GM23248 (cell line): ENCODE measurements at regions not wholly inside any gene's neighbourhood (a gene's known extent, or its start where the extent isn't known, plus 50 kb on each side); places are given as distances from the start of the nearest gene placed in this dataset.

ENCODE experiments used
- DNase-seq: peaks from one replicate; pipeline ENCODE4 v3.0.0-alpha.2; 2015
- H2AFZ ChIP-seq: fragments of 200-600 bp; sonication (generic); 2 replicates; pipeline ENCODE4 v1.6.1; 2016; ENCODE audit warnings: antibody characterized with exemption
- H3F3A ChIP-seq: fragments of 200-600 bp; sonication (generic); 2 replicates; pipeline ENCODE4 v1.6.1; 2016; ENCODE audit warnings: mild to moderate bottlenecking, antibody characterized with exemption, mixed run types; ENCODE audit not compliant: insufficient read depth
- H3K27ac ChIP-seq: fragments of 200-600 bp; sonication (generic); 2 replicates; pipeline ENCODE4 v1.5.1; 2016; ENCODE audit warnings: mild to moderate bottlenecking
- H3K27me3 ChIP-seq: fragments of 200-600 bp; sonication (generic); replicated peaks from 2 replicates; pipeline ENCODE4 v1.6.1; 2016; ENCODE audit warnings: mild to moderate bottlenecking; ENCODE audit not compliant: insufficient read depth
- H3K36me3 ChIP-seq: fragments of 200-600 bp; sonication (generic); 2 replicates; pipeline ENCODE4 v1.6.1; 2016; ENCODE audit warnings: low read depth, mild to moderate bottlenecking
- H3K4me1 ChIP-seq: fragments of 200-600 bp; sonication (generic); 2 replicates; pipeline ENCODE4 v1.6.1; 2016; ENCODE audit warnings: mild to moderate bottlenecking; ENCODE audit not compliant: insufficient read depth
- H3K4me2 ChIP-seq: fragments of 200-600 bp; sonication (generic); one replicate; pipeline ENCODE4 v1.6.1; 2016; ENCODE audit warnings: mild to moderate bottlenecking; ENCODE audit not compliant: unreplicated experiment
- H3K4me3 ChIP-seq: fragments of 200-600 bp; sonication (generic); 2 replicates; pipeline ENCODE4 v1.5.1; 2016; ENCODE audit warnings: mild to moderate bottlenecking
- H3K79me2 ChIP-seq: fragments of 200-600 bp; sonication (generic); 2 replicates; pipeline ENCODE4 v1.6.1; 2016; ENCODE audit warnings: mild to moderate bottlenecking; ENCODE audit not compliant: insufficient read depth
- H3K9ac ChIP-seq: fragments of 200-600 bp; sonication (generic); 2 replicates; pipeline ENCODE4 v1.6.1; 2016; ENCODE audit warnings: mild to moderate bottlenecking
- H3K9me2 ChIP-seq: fragments of 200-600 bp; sonication (generic); 2 replicates; pipeline ENCODE4 v1.6.1; 2016; ENCODE audit warnings: mixed run types, mild to moderate bottlenecking, moderate library complexity; ENCODE audit not compliant: insufficient read depth
- H3K9me3 ChIP-seq: fragments of 200-600 bp; sonication (generic); one replicate; pipeline ENCODE4 v1.6.1; 2017; ENCODE audit warnings: low read depth
- H4K20me1 ChIP-seq: fragments of 200-600 bp; sonication (generic); 2 replicates; pipeline ENCODE4 v1.6.0; 2016; ENCODE audit not compliant: insufficient read depth
- EZH2 ChIP-seq: fragments of 200-600 bp; sonication (generic); IDR thresholded peaks from 2 replicates; pipeline ENCODE4 v1.6.1; 2018; ENCODE audit warnings: antibody characterized with exemption, mild to moderate bottlenecking; ENCODE audit not compliant: insufficient read depth, poor library complexity, severe bottlenecking
- EZH2phosphoT487 ChIP-seq: fragments of 200-600 bp; sonication (generic); IDR thresholded peaks from 2 replicates; pipeline ENCODE4 v1.6.1; 2018; ENCODE audit warnings: antibody characterized with exemption, moderate library complexity, mild to moderate bottlenecking, low read depth; ENCODE audit not compliant: insufficient read depth
- WGBS, 2 experiments: methylation state at CpG; one replicate each; pipeline ENCODE4 v1.1.6; 2015 to 2017; ENCODE audit warnings: low lambda C conversion rate in 2 of 2, low coverage in 1 of 2; ENCODE audit errors: missing lambda C conversion rate in 2 of 2; 5-methylcytosine and 5-hydroxymethylcytosine counted together
- in situ Hi-C: fragments of 300-500 bp; cut with MboI; formaldehyde crosslinking; loops from 2 replicates; pipeline ENCODE4 v1.15.0; 2020

GRCh38 chr2:37837628-37838328 lies 87.3 kb upstream of the RMDN2 start:
- no peak overlapping the region for H3K4me3 ChIP-seq
- no peaks in the 10 kb centered on the region for H3K9me2 ChIP-seq
- H3K4me2 ChIP-seq: no peak overlapping the region
- in situ Hi-C loops: loop anchor here (25.0 kb wide), 1 partner anchor 425 kb away; no protein-coding TSS in a partner anchor
- no peaks in the 10 kb centered on the region for H3K27me3 ChIP-seq
- H3F3A ChIP-seq: no peaks in the 10 kb centered on the region
- H2AFZ ChIP-seq: no peak overlapping the region
- H3K79me2 ChIP-seq: no peaks in the 10 kb centered on the region
- H3K9me3 ChIP-seq: no peaks in the 10 kb centered on the region
- no peak overlapping the region for H3K27ac ChIP-seq
- H3K4me1 ChIP-seq: peaks cover 3% of the 10 kb centered on the region
- DNase-seq: no peak
- WGBS, 2 experiments: 77 to 80% methylated on average over 6 of the region's 6 CpGs
- H4K20me1 ChIP-seq: no peaks in the 10 kb centered on the region
- no peak for TF ChIP-seq EZH2
- no peak for TF ChIP-seq EZH2phosphoT487
- H3K9ac ChIP-seq: no peak overlapping the region
- H3K36me3 ChIP-seq: no peaks in the 10 kb centered on the region

GRCh38 chr2:37838541-37839167 lies 86.4 kb upstream of the RMDN2 start:
- no peak overlapping the region for H3K4me3 ChIP-seq
- H4K20me1 ChIP-seq: no peaks in the 10 kb centered on the region
- no peak overlapping the region for H3K4me2 ChIP-seq
- H3K9ac ChIP-seq: no peak overlapping the region
- H3K9me2 ChIP-seq: no peaks in the 10 kb centered on the region
- H3K27me3 ChIP-seq: no peaks in the 10 kb centered on the region
- no peaks in the 10 kb centered on the region for H3K36me3 ChIP-seq
- H3F3A ChIP-seq: peaks cover 8% of the 10 kb centered on the region
- H3K9me3 ChIP-seq: no peaks in the 10 kb centered on the region
- in situ Hi-C loops: loop anchor here (25.0 kb wide), 1 partner anchor 426 kb away; no protein-coding TSS in a partner anchor
- H2AFZ ChIP-seq: no peak overlapping the region
- peaks cover 10% of the 10 kb centered on the region for H3K4me1 ChIP-seq
- 94 to 96% methylated on average over 7 of the region's 7 CpGs for WGBS, 2 experiments
- no peak overlapping the region for H3K27ac ChIP-seq
- H3K79me2 ChIP-seq: no peaks in the 10 kb centered on the region
- TF ChIP-seq EZH2phosphoT487: no peak
- TF ChIP-seq EZH2: no peak
- no peak for DNase-seq

- 84 to 95% methylated on average over 3 of the region's 3 CpGs for WGBS, 2 experiments
- no peaks in the 10 kb centered on the region for H3K79me2 ChIP-seq
- in situ Hi-C loops: loop anchor here (25.0 kb wide), 1 partner anchor 428 kb away; no protein-coding TSS in a partner anchor
Measured at GRCh38 chr2:37839991-37840390, 85.1 kb upstream of the RMDN2 start.

DNA sequence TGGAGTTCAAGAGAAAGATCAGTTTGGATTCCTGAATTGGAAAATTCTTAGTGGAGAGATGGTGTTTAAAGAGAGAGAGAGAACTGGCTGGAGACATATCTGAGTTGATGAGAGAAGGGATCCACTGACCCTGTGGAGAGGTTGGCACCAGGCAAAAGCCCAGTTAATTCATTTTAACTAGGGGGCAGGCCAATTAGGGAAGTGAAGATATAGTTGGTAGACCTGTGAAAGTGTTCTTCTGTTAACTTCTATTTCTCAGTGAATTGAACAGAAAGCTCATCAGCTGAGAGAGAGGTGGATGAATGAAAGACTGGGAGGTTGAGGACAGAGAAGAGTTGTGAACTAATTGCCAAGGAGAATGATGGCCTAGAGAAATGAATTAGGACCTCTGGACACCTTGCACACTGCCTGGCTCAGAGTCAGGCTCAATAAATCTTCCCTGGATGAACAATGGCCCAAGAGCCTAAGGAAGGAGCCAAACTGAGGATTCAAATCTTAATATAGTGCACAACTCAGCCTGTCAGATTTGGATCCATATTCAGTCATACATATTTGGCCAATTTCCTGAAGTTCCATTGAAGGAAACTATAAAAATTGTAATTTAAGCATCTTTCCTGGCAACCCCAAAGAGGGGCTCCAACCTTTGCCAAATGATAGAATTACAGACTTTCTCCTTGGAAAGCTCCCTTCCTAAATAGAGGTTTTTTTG lies 82.2 kb upstream of the RMDN2 start:
- Histone ChIP-seq H3K27ac (peak overlapping the region; percentile 51), H3K79me2 (no peaks in the 10 kb centered on the region), H3K9me2 (no peaks in the 10 kb centered on the region), H3K4me1 (peaks cover 18% of the 10 kb centered on the region), H3K36me3 (no peaks in the 10 kb centered on the region), H3K27me3 (no peaks in the 10 kb centered on the region), H3K4me2 (peak overlapping the region; percentile 18), H3K9ac (no peak overlapping the region), H3F3A (peaks cover 19% of the 10 kb centered on the region), H4K20me1 (no peaks in the 10 kb centered on the region), H3K4me3 (no peak overlapping the region), H3K9me3 (no peaks in the 10 kb centered on the region), H2AFZ (no peak overlapping the region)
- no peak for DNase-seq
- TF ChIP-seq EZH2phosphoT487: no peak
- in situ Hi-C loops: loop anchor here (25.0 kb wide), 1 partner anchor 431 kb away; no protein-coding TSS in a partner anchor

More at GRCh38 chr2:37839991-37840390, 85.1 kb upstream of the RMDN2 start:
- H3K9ac ChIP-seq: no peak overlapping the region
- TF ChIP-seq EZH2 (no peak), EZH2phosphoT487 (no peak)
- no peak for DNase-seq
- peaks cover 18% of the 10 kb centered on the region for H3K4me1 ChIP-seq
- no peak overlapping the region for H3K27ac ChIP-seq
- no peak overlapping the region for H3K4me2 ChIP-seq
- no peak overlapping the region for H2AFZ ChIP-seq
- no peaks in the 10 kb centered on the region for H3K36me3 ChIP-seq
- no peaks in the 10 kb centered on the region for H3K9me2 ChIP-seq
- H3K27me3 ChIP-seq: no peaks in the 10 kb centered on the region
- H3K4me3 ChIP-seq: no peak overlapping the region
- no peaks in the 10 kb centered on the region for H4K20me1 ChIP-seq
- H3F3A ChIP-seq: peaks cover 19% of the 10 kb centered on the region
- no peaks in the 10 kb centered on the region for H3K9me3 ChIP-seq
